ENCODE measurements at regions not wholly inside any gene's neighbourhood (a gene's known extent, or its start where the extent isn't known, plus 50 kb on each side); places are given as distances from the start of the nearest gene placed in this dataset.

- ChIA-PET RAD21 (ENCODE audit: low non-redundant PET in 1 of 2, low total read pairs in 2 of 2, uncharacterized antibody in 2 of 2, unreplicated experiment in 2 of 2) (no interaction called here), POLR2A (no interaction called here), CTCF (no interaction called here)
- ATAC-seq, result no peak
- Histone ChIP-seq H3K4me2 (ENCODE audit: low read length) (no peak overlapping the region), H3K9me2 (ENCODE audit: insufficient read depth) (no peaks in the 10 kb centered on the region), H4K20me1 (ENCODE audit: insufficient read depth) (no peaks in the 10 kb centered on the region), H3K4me3 (replicated peaks in 1 of 2; ENCODE audit: low read depth in 1 of 2, low read length in 2 of 2) (no peak overlapping the region), H3K27me3 (ENCODE audit: insufficient read depth, low read length) (peaks cover 33% of the 10 kb centered on the region), H2AFZ (ENCODE audit: low read depth, low read length, poor library complexity, severe bottlenecking) (no peak overlapping the region), H3K36me3 (ENCODE audit: control insufficient read depth in 1 of 2, insufficient read depth in 2 of 2, low read length in 2 of 2) (no peaks in the 10 kb centered on the region), H3K79me2 (ENCODE audit: insufficient read depth, low read length) (no peaks in the 10 kb centered on the region), H3K4me1 (ENCODE audit: control insufficient read depth in 1 of 2, insufficient read depth in 2 of 2, low read length in 2 of 2) (no peaks in the 10 kb centered on the region), H3K9me3 (ENCODE audit: control insufficient read depth in 1 of 2, insufficient read depth in 1 of 2, low read depth in 1 of 2, low read length in 2 of 2) (no peaks in the 10 kb centered on the region), H3K27ac (ENCODE audit: low read depth, low read length) (no peak overlapping the region), H3K9ac (ENCODE audit: low read length) (no peak overlapping the region)
- no peak for TF ChIP-seq FOSL1 (IDR thresholded peaks at IDR 0.05; ENCODE audit: low read depth)
- no peak for TF ChIP-seq ZNF274 (IDR thresholded peaks at IDR 0.05; ENCODE audit: low read depth, low read length)
- TF ChIP-seq, protein P1, sequence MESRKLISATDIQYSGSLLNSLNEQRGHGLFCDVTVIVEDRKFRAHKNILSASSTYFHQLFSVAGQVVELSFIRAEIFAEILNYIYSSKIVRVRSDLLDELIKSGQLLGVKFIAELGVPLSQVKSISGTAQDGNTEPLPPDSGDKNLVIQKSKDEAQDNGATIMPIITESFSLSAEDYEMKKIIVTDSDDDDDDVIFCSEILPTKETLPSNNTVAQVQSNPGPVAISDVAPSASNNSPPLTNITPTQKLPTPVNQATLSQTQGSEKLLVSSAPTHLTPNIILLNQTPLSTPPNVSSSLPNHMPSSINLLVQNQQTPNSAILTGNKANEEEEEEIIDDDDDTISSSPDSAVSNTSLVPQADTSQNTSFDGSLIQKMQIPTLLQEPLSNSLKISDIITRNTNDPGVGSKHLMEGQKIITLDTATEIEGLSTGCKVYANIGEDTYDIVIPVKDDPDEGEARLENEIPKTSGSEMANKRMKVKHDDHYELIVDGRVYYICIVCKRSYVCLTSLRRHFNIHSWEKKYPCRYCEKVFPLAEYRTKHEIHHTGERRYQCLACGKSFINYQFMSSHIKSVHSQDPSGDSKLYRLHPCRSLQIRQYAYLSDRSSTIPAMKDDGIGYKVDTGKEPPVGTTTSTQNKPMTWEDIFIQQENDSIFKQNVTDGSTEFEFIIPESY (IDR thresholded peaks at IDR 0.05; ENCODE audit: extremely low read depth, insufficient replicate concordance, low read length), result no peak
- no peak for TF ChIP-seq POLR2AphosphoS5 (IDR thresholded peaks at IDR 0.05; ENCODE audit: low read depth, low read length)
- TF ChIP-seq EZH2 (IDR thresholded peaks at IDR 0.05), result no peak
- no peak for TF ChIP-seq EZH2phosphoT487 (IDR thresholded peaks at IDR 0.05; ENCODE audit: borderline replicate concordance)
- no peak for TF ChIP-seq ATF3 (IDR thresholded peaks at IDR 0.05)
- no peak for TF ChIP-seq POLR2A (IDR thresholded peaks at IDR 0.05; ENCODE audit: borderline replicate concordance, extremely low read depth, insufficient read depth, insufficient read length)
- TF ChIP-seq REST (IDR thresholded peaks at IDR 0.05; ENCODE audit: low read depth), result no peak
- no peak for TF ChIP-seq CTCF (IDR thresholded peaks at IDR 0.05 in 2 of 3, conservative IDR thresholded peaks at IDR 0.05 in 1 of 3; ENCODE audit: borderline replicate concordance in 1 of 3, insufficient read depth in 1 of 3, low read depth in 2 of 3, low read length in 2 of 3)
- intact Hi-C loops (cut with micrococcal nuclease), result no loop called here
- no peak for DNase-seq (ENCODE audit: low read depth, low spot score)
- no TSS peak for BruUV-seq (replicated peaks)
These were observed 121.1 kb upstream of the ACP3 start for GRCh38 chr3:132196113-132196512.

Measured in HCT116 (cell line).